ENCODE measurements at regions not wholly inside any gene's neighbourhood (a gene's known extent, or its start where the extent isn't known, plus 50 kb on each side); places are given as distances from the start of the nearest gene placed in this dataset.

GRCh38 chr9:118959366-118959765 lies 409.9 kb downstream of the BRINP1 start:
- H3K4me1 ChIP-seq, result no peaks in the 10 kb centered on the region
- TF ChIP-seq EP300 (IDR thresholded peaks at IDR 0.05), result no peak
- TF ChIP-seq POLR2A (IDR thresholded peaks at IDR 0.05), result no peak
- no peak for TF ChIP-seq CTCF (IDR thresholded peaks at IDR 0.05)
- TF ChIP-seq POLR2AphosphoS5 (IDR thresholded peaks at IDR 0.05), result no peak
- ATAC-seq (ENCODE audit: low FRiP score in 2 of 2) (no peak), DNase-seq (no peak)
- H3K4me3 ChIP-seq, result no peak overlapping the region
- H3K36me3 ChIP-seq, result no peaks in the 10 kb centered on the region
- 63 to 84% methylated on average over 5 of the region's 5 CpGs for WGBS, 2 donors
- H3K27me3 ChIP-seq, result no peaks in the 10 kb centered on the region
- H3K27ac ChIP-seq, result no peak overlapping the region
- H3K9me3 ChIP-seq, result no peaks in the 10 kb centered on the region

GRCh38 chr9:118961857-118962256 lies 407.4 kb downstream of the BRINP1 start:
- 17 to 45% methylated on average over 1 of the region's 1 CpG for WGBS, 2 donors
- peak; percentile 46 to 53 for ATAC-seq (ENCODE audit: low FRiP score in 2 of 2)
- H3K36me3 ChIP-seq, result no peaks in the 10 kb centered on the region
- H3K4me3 ChIP-seq, result no peak overlapping the region
- no peak for TF ChIP-seq EP300 (IDR thresholded peaks at IDR 0.05)
- no peaks in the 10 kb centered on the region for H3K4me1 ChIP-seq
- no peaks in the 10 kb centered on the region for H3K27me3 ChIP-seq
- H3K27ac ChIP-seq, result no peak overlapping the region
- DNase-seq, result no peak
- no peaks in the 10 kb centered on the region for H3K9me3 ChIP-seq

GRCh38 chr9:118962426-118962825 lies 406.8 kb downstream of the BRINP1 start:
- DNase-seq (no peak), ATAC-seq (ENCODE audit: low FRiP score in 2 of 2) (no peak)
- H3K27me3 ChIP-seq, result no peaks in the 10 kb centered on the region
- no peak overlapping the region for H3K4me3 ChIP-seq
- no peaks in the 10 kb centered on the region for H3K9me3 ChIP-seq
- H3K27ac ChIP-seq, result no peak overlapping the region
- no peaks in the 10 kb centered on the region for H3K4me1 ChIP-seq
- no peaks in the 10 kb centered on the region for H3K36me3 ChIP-seq
- WGBS, 2 donors, result 50 to 68% methylated on average over 3 of the region's 3 CpGs
- TF ChIP-seq EP300 (IDR thresholded peaks at IDR 0.05) (no peak), POLR2AphosphoS5 (IDR thresholded peaks at IDR 0.05) (no peak), POLR2A (IDR thresholded peaks at IDR 0.05) (no peak)

- TF ChIP-seq POLR2A (IDR thresholded peaks at IDR 0.05) (no peak), EP300 (IDR thresholded peaks at IDR 0.05) (no peak), CTCF (IDR thresholded peaks at IDR 0.05) (no peak), POLR2AphosphoS5 (IDR thresholded peaks at IDR 0.05) (no peak)
- Histone ChIP-seq H3K27ac (no peak overlapping the region), H3K27me3 (no peaks in the 10 kb centered on the region), H3K4me3 (no peak overlapping the region), H3K9me3 (no peaks in the 10 kb centered on the region), H3K4me1 (no peaks in the 10 kb centered on the region), H3K36me3 (no peaks in the 10 kb centered on the region)
- ATAC-seq (ENCODE audit: low FRiP score in 2 of 2) (no peak), DNase-seq (no peak)
- WGBS, 2 donors, result 86 to 88% methylated on average over 2 of the region's 2 CpGs
Observed at GRCh38 chr9:118963674-118964073, 405.6 kb downstream of the BRINP1 start.

- ATAC-seq (ENCODE audit: low FRiP score in 2 of 2) (no peak), DNase-seq (no peak)
- Histone ChIP-seq H3K27me3 (no peaks in the 10 kb centered on the region), H3K4me1 (no peaks in the 10 kb centered on the region), H3K27ac (no peak overlapping the region), H3K4me3 (no peak overlapping the region), H3K36me3 (no peaks in the 10 kb centered on the region), H3K9me3 (no peaks in the 10 kb centered on the region)
- WGBS, 2 donors, result 87 to 94% methylated on average over 3 of the region's 3 CpGs
- TF ChIP-seq CTCF (IDR thresholded peaks at IDR 0.05), result no peak
- no peak for TF ChIP-seq EP300 (IDR thresholded peaks at IDR 0.05)
- TF ChIP-seq POLR2A (IDR thresholded peaks at IDR 0.05), result no peak
- no peak for TF ChIP-seq POLR2AphosphoS5 (IDR thresholded peaks at IDR 0.05)
Observed at GRCh38 chr9:118967901-118968300, 401.3 kb downstream of the BRINP1 start.

GRCh38 chr9:118975736-118976135 lies 393.5 kb downstream of the BRINP1 start:
- H3K27me3 ChIP-seq, result no peaks in the 10 kb centered on the region
- H3K9me3 ChIP-seq, result no peaks in the 10 kb centered on the region
- ATAC-seq (ENCODE audit: low FRiP score in 2 of 2) (no peak), DNase-seq (no peak)
- no peaks in the 10 kb centered on the region for H3K36me3 ChIP-seq
- TF ChIP-seq POLR2AphosphoS5 (IDR thresholded peaks at IDR 0.05) (no peak), POLR2A (IDR thresholded peaks at IDR 0.05) (no peak), CTCF (IDR thresholded peaks at IDR 0.05) (no peak), EP300 (IDR thresholded peaks at IDR 0.05) (no peak)
- no peaks in the 10 kb centered on the region for H3K4me1 ChIP-seq
- H3K4me3 ChIP-seq, result no peak overlapping the region
- H3K27ac ChIP-seq, result no peak overlapping the region
- 67 to 72% methylated on average over 1 of the region's 1 CpG for WGBS, 2 donors

Measured in upper lobe of left lung (tissue), 6 donors.